ENCODE measurements at regions not wholly inside any gene's neighbourhood (a gene's known extent, or its start where the extent isn't known, plus 50 kb on each side); places are given as distances from the start of the nearest gene placed in this dataset.

DNA sequence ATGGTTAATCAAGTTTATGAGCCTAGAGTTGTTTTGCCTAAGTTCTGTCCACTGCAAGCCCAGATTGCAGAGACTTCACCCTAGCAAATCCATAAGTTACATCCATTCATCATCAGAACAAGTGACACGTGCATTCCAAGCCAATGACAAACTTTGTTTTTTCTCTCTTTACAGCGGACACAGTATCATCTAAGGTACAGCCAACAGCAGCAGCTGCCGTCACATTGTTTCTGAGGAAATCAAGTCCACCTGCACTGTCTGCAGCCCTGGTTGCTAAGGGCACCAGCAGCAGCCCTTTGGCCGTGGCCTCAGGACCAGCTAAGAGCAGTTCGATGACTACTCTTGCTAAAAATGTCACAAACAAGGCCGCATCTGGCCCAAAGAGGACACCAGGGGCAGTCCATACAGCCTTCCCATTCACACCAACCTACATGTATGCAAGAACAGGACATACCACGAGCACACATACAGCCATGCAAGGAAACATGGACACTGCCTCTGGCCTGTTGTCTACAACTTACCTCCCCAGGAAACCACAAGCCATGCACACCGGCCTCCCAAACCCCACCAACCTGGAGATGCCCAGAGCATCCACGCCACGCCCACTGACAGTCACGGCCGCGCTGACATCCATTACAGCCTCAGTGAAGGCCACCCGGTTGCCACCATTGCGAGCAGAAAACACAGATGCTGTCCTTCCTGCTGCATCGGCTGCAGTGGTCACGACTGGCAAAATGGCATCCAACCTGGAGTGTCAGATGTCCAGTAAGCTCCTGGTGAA is 155.8 kb downstream of the C11orf91 start:
- TF ChIP-seq, protein P1, sequence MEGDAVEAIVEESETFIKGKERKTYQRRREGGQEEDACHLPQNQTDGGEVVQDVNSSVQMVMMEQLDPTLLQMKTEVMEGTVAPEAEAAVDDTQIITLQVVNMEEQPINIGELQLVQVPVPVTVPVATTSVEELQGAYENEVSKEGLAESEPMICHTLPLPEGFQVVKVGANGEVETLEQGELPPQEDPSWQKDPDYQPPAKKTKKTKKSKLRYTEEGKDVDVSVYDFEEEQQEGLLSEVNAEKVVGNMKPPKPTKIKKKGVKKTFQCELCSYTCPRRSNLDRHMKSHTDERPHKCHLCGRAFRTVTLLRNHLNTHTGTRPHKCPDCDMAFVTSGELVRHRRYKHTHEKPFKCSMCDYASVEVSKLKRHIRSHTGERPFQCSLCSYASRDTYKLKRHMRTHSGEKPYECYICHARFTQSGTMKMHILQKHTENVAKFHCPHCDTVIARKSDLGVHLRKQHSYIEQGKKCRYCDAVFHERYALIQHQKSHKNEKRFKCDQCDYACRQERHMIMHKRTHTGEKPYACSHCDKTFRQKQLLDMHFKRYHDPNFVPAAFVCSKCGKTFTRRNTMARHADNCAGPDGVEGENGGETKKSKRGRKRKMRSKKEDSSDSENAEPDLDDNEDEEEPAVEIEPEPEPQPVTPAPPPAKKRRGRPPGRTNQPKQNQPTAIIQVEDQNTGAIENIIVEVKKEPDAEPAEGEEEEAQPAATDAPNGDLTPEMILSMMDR (IDR thresholded peaks at IDR 0.05), result no peak
- no peak overlapping the region for H3K9ac ChIP-seq (ENCODE audit: insufficient read depth, low read length, poor library complexity, severe bottlenecking)
- no peak overlapping the region for H3K4me3 Mint-ChIP-seq
- H4K20me1 ChIP-seq (ENCODE audit: insufficient read depth, low read length), result no peaks in the 10 kb centered on the region
- no peaks in the 10 kb centered on the region for H3K79me2 ChIP-seq (ENCODE audit: insufficient read depth, low read length)
- no peak overlapping the region for H3K27ac Mint-ChIP-seq
- no peaks in the 10 kb centered on the region for H3K9me3 Mint-ChIP-seq
- no peaks in the 10 kb centered on the region for H3K9me3 ChIP-seq (replicated peaks in 1 of 2; ENCODE audit: control insufficient read depth in 1 of 2, insufficient read depth in 1 of 2, low read length in 2 of 2)
- H3K4me2 ChIP-seq (replicated peaks; ENCODE audit: extremely low read depth, low read length, poor library complexity, severe bottlenecking), result no peak overlapping the region
- 90% methylated on average over 17 of the region's 17 CpGs for WGBS (ENCODE audit: insufficient coverage)
- no peaks in the 10 kb centered on the region for H3K4me1 ChIP-seq (ENCODE audit: control insufficient read depth in 1 of 2, insufficient read depth in 2 of 2, low read length in 2 of 2)
- peaks cover 2% of the 10 kb centered on the region in 2 donors for H3K27me3 ChIP-seq (ENCODE audit: control insufficient read depth in 2 of 2, insufficient read depth in 2 of 2, low read length in 2 of 2)
- H3K36me3 ChIP-seq (replicated peaks in 1 of 2; ENCODE audit: control insufficient read depth in 1 of 2, insufficient read depth in 2 of 2, low read length in 2 of 2), result no peaks in the 10 kb centered on the region
- intact Hi-C loops (cut with micrococcal nuclease), result loop anchor here in 1 of 2 donors (10.0 kb wide), 1 partner anchor 200 kb away; no protein-coding TSS in a partner anchor
- H3K4me3 ChIP-seq (replicated peaks in 1 of 3; ENCODE audit: low read depth in 2 of 3, low read length in 3 of 3), result no peak overlapping the region
- H3K27me3 Mint-ChIP-seq (ENCODE audit: low read depth in 3 of 3), result peaks cover 8 to 11% (median 10%) of the 10 kb centered on the region in 3 donors
- no peak for DNase-seq
- no peaks in the 10 kb centered on the region for H3K36me3 Mint-ChIP-seq
- H2AFZ ChIP-seq (ENCODE audit: insufficient read depth, low read depth, low read length, poor library complexity, severe bottlenecking), result no peak overlapping the region
- H3K4me1 Mint-ChIP-seq, result peaks cover 3% of the 10 kb centered on the region
- H3K27ac ChIP-seq (ENCODE audit: low read depth in 1 of 2, low read length in 2 of 2), result no peak overlapping the region

DNA sequence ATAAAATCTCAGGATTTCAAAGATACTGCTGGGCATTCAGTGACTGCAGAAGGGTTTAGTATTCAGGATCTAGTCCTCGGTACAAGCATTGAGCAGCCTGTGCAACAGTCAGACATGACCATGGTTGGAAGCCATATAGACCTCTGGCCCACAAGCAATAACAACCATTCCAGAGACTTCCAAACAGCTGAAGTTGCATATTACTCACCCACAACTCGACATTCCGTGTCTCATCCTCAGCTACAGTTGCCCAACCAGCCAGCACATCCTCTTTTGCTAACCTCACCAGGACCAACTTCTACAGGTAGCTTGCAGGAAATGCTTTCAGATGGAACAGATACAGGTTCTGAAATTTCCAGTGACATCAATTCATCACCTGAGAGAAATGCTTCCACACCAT is 156.8 kb downstream of the C11orf91 start:
- Histone ChIP-seq H3K4me3 (replicated peaks in 1 of 3; ENCODE audit: low read depth in 2 of 3, low read length in 3 of 3) (no peak overlapping the region), H3K4me2 (replicated peaks; ENCODE audit: extremely low read depth, low read length, poor library complexity, severe bottlenecking) (no peak overlapping the region), H3K4me1 (ENCODE audit: control insufficient read depth in 1 of 2, insufficient read depth in 2 of 2, low read length in 2 of 2) (no peaks in the 10 kb centered on the region), H4K20me1 (ENCODE audit: insufficient read depth, low read length) (no peaks in the 10 kb centered on the region), H3K9ac (ENCODE audit: insufficient read depth, low read length, poor library complexity, severe bottlenecking) (no peak overlapping the region), H3K9me3 (replicated peaks in 1 of 2; ENCODE audit: control insufficient read depth in 1 of 2, insufficient read depth in 1 of 2, low read length in 2 of 2) (no peaks in the 10 kb centered on the region), H3K27me3 (ENCODE audit: control insufficient read depth in 2 of 2, insufficient read depth in 2 of 2, low read length in 2 of 2) (no peaks in the 10 kb centered on the region), H3K27ac (ENCODE audit: low read depth in 1 of 2, low read length in 2 of 2) (no peak overlapping the region), H3K36me3 (replicated peaks in 1 of 2; ENCODE audit: control insufficient read depth in 1 of 2, insufficient read depth in 2 of 2, low read length in 2 of 2) (no peaks in the 10 kb centered on the region), H3K79me2 (ENCODE audit: insufficient read depth, low read length) (no peaks in the 10 kb centered on the region), H2AFZ (ENCODE audit: insufficient read depth, low read depth, low read length, poor library complexity, severe bottlenecking) (no peak overlapping the region)
- peaks cover 5% of the 10 kb centered on the region for H3K4me1 Mint-ChIP-seq
- H3K9me3 Mint-ChIP-seq, result no peaks in the 10 kb centered on the region
- no peaks in the 10 kb centered on the region for H3K36me3 Mint-ChIP-seq
- intact Hi-C loops (cut with micrococcal nuclease), result loop anchor here in 1 of 2 donors (10.0 kb wide), 1 partner anchor 201 kb away; no protein-coding TSS in a partner anchor
- DNase-seq, result no peak
- H3K27ac Mint-ChIP-seq, result no peak overlapping the region
- H3K4me3 Mint-ChIP-seq, result no peak overlapping the region
- TF ChIP-seq, protein P1 (IDR thresholded peaks at IDR 0.05), result no peak
- WGBS (ENCODE audit: insufficient coverage), result 84% methylated on average over 3 of the region's 3 CpGs
- H3K27me3 Mint-ChIP-seq (ENCODE audit: low read depth in 3 of 3), result peaks cover 2 to 10% (median 5%) of the 10 kb centered on the region in 3 donors
